Right lobe of liver (tissue), 4 donors: ENCODE measurements at regions not wholly inside any gene's neighbourhood (a gene's known extent, or its start where the extent isn't known, plus 50 kb on each side); places are given as distances from the start of the nearest gene placed in this dataset.

ENCODE experiments used
- POLR2A ChIP-seq: fragments of 450-650 bp; IDR thresholded peaks from one replicate; pipeline ENCODE4 v1.6.1; 2017; ENCODE audit warnings: antibody characterized with exemption, mild to moderate bottlenecking
- TF ChIP-seq, protein P1 (sequence below), 4 donors: fragments of 200-600 bp in 3 of 4; fragments of 450-650 bp in 1 of 4; IDR thresholded peaks; one replicate each; pipeline versions ENCODE4 v1.5.1 to v1.8.0; 2016 to 2022; ENCODE audit warnings: antibody characterized with exemption in 4 of 4, mild to moderate bottlenecking in 2 of 4
- donor health status: DM: no; HTN: no; CAD: no.
- donor health status: DM: no; HTN: no; CAD: no.
- donor health status: DM: no; HTN: yes; CAD: no.

DNA sequence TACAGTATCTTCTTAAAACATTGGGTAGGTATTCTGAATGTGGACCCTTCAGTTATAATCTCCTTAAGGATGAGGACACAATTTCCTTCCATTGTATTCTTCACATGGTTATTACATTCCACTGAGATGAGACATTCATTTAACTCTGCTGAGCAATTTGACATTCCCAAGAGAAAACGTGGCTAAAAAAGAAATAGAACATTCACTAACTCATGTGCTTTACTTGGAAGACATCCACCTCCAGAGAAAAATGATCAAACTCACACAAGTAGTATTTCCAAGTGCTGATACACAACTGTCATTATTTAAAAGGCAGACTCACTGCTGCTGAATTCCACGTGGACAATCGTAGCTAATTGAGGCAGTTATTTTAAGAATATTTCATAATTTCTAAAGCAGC lies 227.9 kb upstream of the ANKRD50 start:
- TF ChIP-seq, protein P1, sequence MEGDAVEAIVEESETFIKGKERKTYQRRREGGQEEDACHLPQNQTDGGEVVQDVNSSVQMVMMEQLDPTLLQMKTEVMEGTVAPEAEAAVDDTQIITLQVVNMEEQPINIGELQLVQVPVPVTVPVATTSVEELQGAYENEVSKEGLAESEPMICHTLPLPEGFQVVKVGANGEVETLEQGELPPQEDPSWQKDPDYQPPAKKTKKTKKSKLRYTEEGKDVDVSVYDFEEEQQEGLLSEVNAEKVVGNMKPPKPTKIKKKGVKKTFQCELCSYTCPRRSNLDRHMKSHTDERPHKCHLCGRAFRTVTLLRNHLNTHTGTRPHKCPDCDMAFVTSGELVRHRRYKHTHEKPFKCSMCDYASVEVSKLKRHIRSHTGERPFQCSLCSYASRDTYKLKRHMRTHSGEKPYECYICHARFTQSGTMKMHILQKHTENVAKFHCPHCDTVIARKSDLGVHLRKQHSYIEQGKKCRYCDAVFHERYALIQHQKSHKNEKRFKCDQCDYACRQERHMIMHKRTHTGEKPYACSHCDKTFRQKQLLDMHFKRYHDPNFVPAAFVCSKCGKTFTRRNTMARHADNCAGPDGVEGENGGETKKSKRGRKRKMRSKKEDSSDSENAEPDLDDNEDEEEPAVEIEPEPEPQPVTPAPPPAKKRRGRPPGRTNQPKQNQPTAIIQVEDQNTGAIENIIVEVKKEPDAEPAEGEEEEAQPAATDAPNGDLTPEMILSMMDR (IDR thresholded peaks at IDR 0.05), result no peak
- TF ChIP-seq POLR2A, result no peak
